Naive B cell (primary cell): ENCODE measurements at regions not wholly inside any gene's neighbourhood (a gene's known extent, or its start where the extent isn't known, plus 50 kb on each side); places are given as distances from the start of the nearest gene placed in this dataset.
A peak's percentile ranks its signal among the peaks of the same experiment; 100 is the strongest.

Source experiments
- ATAC-seq, 2 donors: fragments of 150-1000 bp; cut with Tn5 transposase; 2 replicates each; pipeline ENCODE4 v1.10.0; 2021; ENCODE audit warnings: low read depth in 2 of 2, mild to moderate bottlenecking in 2 of 2, moderate library complexity in 2 of 2
- DNase-seq: peaks from one replicate; pipeline ENCODE4 v3.0.0; 2022
- H3K27ac Mint-ChIP-seq, 6 donors: one replicate each; pipeline ENCODE4 v1.8.0; 2020 to 2022; ENCODE audit warnings: mild to moderate bottlenecking in 6 of 6, mixed read lengths in 6 of 6, moderate library complexity in 5 of 6, inconsistent platforms in 2 of 6
- H3K27me3 Mint-ChIP-seq, 3 donors: one replicate each; pipeline ENCODE4 v1.8.0; 2021 to 2022; ENCODE audit warnings: mixed read lengths in 3 of 3, mild to moderate bottlenecking in 1 of 3
- H3K36me3 Mint-ChIP-seq, 2 donors: one replicate each; pipeline ENCODE4 v1.8.0; 2020 to 2022; ENCODE audit warnings: mixed read lengths in 2 of 2, inconsistent platforms in 1 of 2, mild to moderate bottlenecking in 1 of 2
- H3K4me1 Mint-ChIP-seq, 3 donors: one replicate each; pipeline ENCODE4 v1.8.0; 2020 to 2022; ENCODE audit warnings: mixed read lengths in 3 of 3, inconsistent platforms in 1 of 3, mild to moderate bottlenecking in 1 of 3, moderate library complexity in 1 of 3
- H3K4me3 Mint-ChIP-seq, 8 donors: one replicate each; pipeline ENCODE4 v1.8.0; 2020 to 2022; ENCODE audit warnings: mild to moderate bottlenecking in 8 of 8, mixed read lengths in 8 of 8, moderate library complexity in 8 of 8, inconsistent platforms in 2 of 8
- H3K9me3 Mint-ChIP-seq, 7 donors: one replicate each; pipeline ENCODE4 v1.8.0; 2020 to 2022; ENCODE audit warnings: mixed read lengths in 7 of 7, mild to moderate bottlenecking in 5 of 7, inconsistent platforms in 2 of 7, moderate library complexity in 1 of 7

GRCh38 chr2:4628998-4629501 lies 925.7 kb downstream of the DCDC2C start:
- no peak for DNase-seq
- Mint-ChIP-seq H3K36me3 (no peaks in the 10 kb centered on the region), H3K9me3 (peaks cover 0 to 8% (median 1%) of the 10 kb centered on the region in 7 donors), H3K4me1 (no peaks in the 10 kb centered on the region), H3K4me3 (no peak overlapping the region), H3K27ac (no peak overlapping the region), H3K27me3 (no peaks in the 10 kb centered on the region)
- no peak for ATAC-seq

GRCh38 chr2:4635289-4635688 lies 931.9 kb downstream of the DCDC2C start:
- Mint-ChIP-seq H3K4me3 (no peak overlapping the region), H3K27me3 (no peaks in the 10 kb centered on the region)
- no peak for ATAC-seq

GRCh38 chr2:4653991-4654390 lies 950.6 kb downstream of the DCDC2C start:
- ATAC-seq = no peak
- peak overlapping the region in 1 of 8 donors; percentile 68 for H3K4me3 Mint-ChIP-seq
- peaks cover 0 to 8% (median 0%) of the 10 kb centered on the region in 7 donors for H3K9me3 Mint-ChIP-seq
- H3K27ac Mint-ChIP-seq = no peak overlapping the region
- H3K36me3 Mint-ChIP-seq = no peaks in the 10 kb centered on the region
- no peak for DNase-seq
- peaks cover 0 to 13% (median 4%) of the 10 kb centered on the region in 3 donors for H3K4me1 Mint-ChIP-seq
- H3K27me3 Mint-ChIP-seq = no peaks in the 10 kb centered on the region

More at GRCh38 chr2:4635289-4635688, 931.9 kb downstream of the DCDC2C start:
- H3K9me3 Mint-ChIP-seq = peaks cover 0 to 9% (median 2%) of the 10 kb centered on the region in 7 donors
- H3K27ac Mint-ChIP-seq = no peak overlapping the region
- H3K4me1 Mint-ChIP-seq = no peaks in the 10 kb centered on the region
- no peaks in the 10 kb centered on the region for H3K36me3 Mint-ChIP-seq
- DNase-seq = no peak

- H3K9me3 Mint-ChIP-seq = peaks cover 0 to 8% (median 0%) of the 10 kb centered on the region in 7 donors
- DNase-seq (no peak), ATAC-seq (no peak)
- no peak overlapping the region for H3K27ac Mint-ChIP-seq
- H3K36me3 Mint-ChIP-seq = no peaks in the 10 kb centered on the region
- H3K4me3 Mint-ChIP-seq = no peak overlapping the region
- no peaks in the 10 kb centered on the region for H3K27me3 Mint-ChIP-seq
- peaks cover 0 to 13% (median 4%) of the 10 kb centered on the region in 3 donors for H3K4me1 Mint-ChIP-seq
Observed at GRCh38 chr2:4656326-4656725, 953.0 kb downstream of the DCDC2C start.

- H3K4me1 Mint-ChIP-seq = no peaks in the 10 kb centered on the region
- DNase-seq = no peak
- no peak overlapping the region for H3K27ac Mint-ChIP-seq
- peaks cover 0 to 4% (median 0%) of the 10 kb centered on the region in 7 donors for H3K9me3 Mint-ChIP-seq
- H3K36me3 Mint-ChIP-seq = no peaks in the 10 kb centered on the region
- no peaks in the 10 kb centered on the region for H3K27me3 Mint-ChIP-seq
- no peak overlapping the region for H3K4me3 Mint-ChIP-seq
- ATAC-seq = no peak
Observed at GRCh38 chr2:4662161-4662779, 958.9 kb downstream of the DCDC2C start.

- Mint-ChIP-seq H3K36me3 (no peaks in the 10 kb centered on the region), H3K4me3 (no peak overlapping the region), H3K9me3 (peaks cover 0 to 8% (median 2%) of the 10 kb centered on the region in 7 donors), H3K27me3 (no peaks in the 10 kb centered on the region), H3K27ac (no peak overlapping the region), H3K4me1 (peaks cover 0 to 4% (median 2%) of the 10 kb centered on the region in 3 donors)
- DNase-seq (no peak), ATAC-seq (no peak)
Observed at GRCh38 chr2:4668381-4668780, 965.0 kb downstream of the DCDC2C start.

GRCh38 chr2:4670331-4670730 lies 967.0 kb downstream of the DCDC2C start:
- Mint-ChIP-seq H3K27me3 (no peaks in the 10 kb centered on the region), H3K36me3 (no peaks in the 10 kb centered on the region), H3K4me3 (no peak overlapping the region), H3K9me3 (peaks cover 0 to 8% (median 2%) of the 10 kb centered on the region in 7 donors), H3K4me1 (peaks cover 0 to 7% (median 5%) of the 10 kb centered on the region in 3 donors), H3K27ac (no peak overlapping the region)
- ATAC-seq (no peak), DNase-seq (no peak)

- Mint-ChIP-seq H3K27me3 (no peaks in the 10 kb centered on the region), H3K4me1 (peaks cover 0 to 7% (median 5%) of the 10 kb centered on the region in 3 donors), H3K4me3 (peak overlapping the region in 5 of 8 donors; percentile 22 to 61 (median 53)), H3K27ac (no peak overlapping the region), H3K36me3 (no peaks in the 10 kb centered on the region), H3K9me3 (peaks cover 0 to 8% (median 2%) of the 10 kb centered on the region in 7 donors)
- ATAC-seq = no peak
- no peak for DNase-seq
Observed at GRCh38 chr2:4673025-4673489, 969.7 kb downstream of the DCDC2C start.

- Mint-ChIP-seq H3K4me3 (peak overlapping the region in 1 of 8 donors; percentile 19), H3K36me3 (no peaks in the 10 kb centered on the region), H3K4me1 (peaks cover 0 to 7% (median 5%) of the 10 kb centered on the region in 3 donors), H3K9me3 (peaks cover 0 to 8% (median 2%) of the 10 kb centered on the region in 7 donors), H3K27ac (peak overlapping the region in 1 of 6 donors; percentile 49), H3K27me3 (no peaks in the 10 kb centered on the region)
- ATAC-seq (peak; percentile 32 to 69), DNase-seq (peak; percentile 1)
Observed at GRCh38 chr2:4674007-4674406, 970.6 kb downstream of the DCDC2C start.

GRCh38 chr2:4675295-4675694 lies 971.9 kb downstream of the DCDC2C start:
- Mint-ChIP-seq H3K4me3 (no peak overlapping the region), H3K9me3 (peaks cover 0 to 15% (median 2%) of the 10 kb centered on the region in 7 donors), H3K4me1 (peaks cover 0 to 7% (median 5%) of the 10 kb centered on the region in 3 donors), H3K27me3 (no peaks in the 10 kb centered on the region), H3K36me3 (no peaks in the 10 kb centered on the region), H3K27ac (no peak overlapping the region)
- ATAC-seq = no peak
- no peak for DNase-seq

GRCh38 chr2:4678927-4679326 lies 975.6 kb downstream of the DCDC2C start:
- ATAC-seq = no peak
- Mint-ChIP-seq H3K36me3 (no peaks in the 10 kb centered on the region), H3K4me1 (peaks cover 0 to under 1% (median under 1%) of the 10 kb centered on the region in 3 donors), H3K27me3 (no peaks in the 10 kb centered on the region), H3K9me3 (peaks cover 0 to 7% (median 0%) of the 10 kb centered on the region in 7 donors), H3K4me3 (no peak overlapping the region), H3K27ac (no peak overlapping the region)
- no peak for DNase-seq

GRCh38 chr2:4679391-4679790 lies 976.0 kb downstream of the DCDC2C start:
- ATAC-seq (no peak), DNase-seq (no peak)
- Mint-ChIP-seq H3K9me3 (peaks cover 0 to 7% (median 0%) of the 10 kb centered on the region in 7 donors), H3K4me1 (no peaks in the 10 kb centered on the region), H3K36me3 (no peaks in the 10 kb centered on the region), H3K27ac (no peak overlapping the region), H3K4me3 (no peak overlapping the region), H3K27me3 (no peaks in the 10 kb centered on the region)

- DNase-seq (no peak), ATAC-seq (no peak)
- no peaks in the 10 kb centered on the region for H3K4me1 Mint-ChIP-seq
- H3K4me3 Mint-ChIP-seq = no peak overlapping the region
- H3K9me3 Mint-ChIP-seq = peaks cover 0 to 6% (median 0%) of the 10 kb centered on the region in 7 donors
- H3K27ac Mint-ChIP-seq = no peak overlapping the region
- H3K36me3 Mint-ChIP-seq = no peaks in the 10 kb centered on the region
- no peaks in the 10 kb centered on the region for H3K27me3 Mint-ChIP-seq
Observed at GRCh38 chr2:4684921-4685320, 981.5 kb downstream of the DCDC2C start.

- Mint-ChIP-seq H3K27me3 (no peaks in the 10 kb centered on the region), H3K4me3 (no peak overlapping the region), H3K9me3 (peaks cover 0 to 11% (median 7%) of the 10 kb centered on the region in 7 donors), H3K4me1 (no peaks in the 10 kb centered on the region), H3K36me3 (no peaks in the 10 kb centered on the region), H3K27ac (no peak overlapping the region)
- DNase-seq (no peak), ATAC-seq (no peak)
Observed at GRCh38 chr2:4690913-4691312, 987.5 kb downstream of the DCDC2C start.
